ENCODE measurements at regions not wholly inside any gene's neighbourhood (a gene's known extent, or its start where the extent isn't known, plus 50 kb on each side); places are given as distances from the start of the nearest gene placed in this dataset.
"Not testable (repeated sequence)": the region's sequence is repeated elsewhere in the genome, so short reads cannot be mapped to it uniquely, and the experiment has no call there.

- not testable (repeated sequence) for TF ChIP-seq SMC3 (IDR thresholded peaks at IDR 0.05; ENCODE audit: low read depth, low read length); CTCF (conservative IDR thresholded peaks at IDR 0.05; ENCODE audit: low read depth, low read length); RCOR1 (IDR thresholded peaks at IDR 0.05; ENCODE audit: insufficient replicate concordance, low read length); POLR2A (IDR thresholded peaks at IDR 0.05; ENCODE audit: low read depth, low read length); RFX5 (IDR thresholded peaks at IDR 0.05; ENCODE audit: low read depth, low read length)
These were observed 261.2 kb upstream of the TOM1L1 start for GRCh38 chr17:54639426-54639825.

Measured in IMR-90 (cell line).